OCI-LY1 (cell line): ENCODE measurements at regions not wholly inside any gene's neighbourhood (a gene's known extent, or its start where the extent isn't known, plus 50 kb on each side); places are given as distances from the start of the nearest gene placed in this dataset.

Experiments used
- CTCF ChIP-seq: fragments of 200-600 bp; sonication (generic), shearing (Covaris generic); IDR thresholded peaks from 2 replicates; pipeline ENCODE4 v1.5.1; 2017; ENCODE audit warnings: mild to moderate bottlenecking, antibody characterized with exemption, low read length, moderate library complexity, mixed read lengths
- EZH2 ChIP-seq: fragments of 200-600 bp; sonication (generic), shearing (Covaris generic); IDR thresholded peaks from 2 replicates; pipeline ENCODE4 v1.8.0; 2017; ENCODE audit warnings: borderline replicate concordance, mixed run types, mild to moderate bottlenecking, antibody characterized with exemption, low read length, moderate library complexity, mixed read lengths

DNA sequence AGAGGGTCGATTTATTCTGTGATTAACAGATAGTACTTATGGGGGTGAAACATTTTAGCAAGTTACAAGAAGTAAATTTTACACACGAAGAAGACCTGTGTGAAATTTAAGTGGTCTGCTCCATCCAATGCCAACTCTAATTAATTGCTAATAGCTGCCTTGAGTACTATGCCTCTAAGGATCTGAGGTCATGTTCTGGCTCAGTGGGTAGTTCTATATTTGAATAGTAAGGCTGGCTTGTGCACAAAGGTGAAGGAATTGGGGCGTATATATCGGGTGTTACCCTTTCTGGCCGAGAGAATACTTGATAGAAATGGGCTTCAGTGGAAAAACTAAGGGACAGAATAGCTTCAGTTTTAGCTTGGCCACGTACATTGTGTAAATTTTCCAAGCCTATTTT lies 345.2 kb upstream of the ANKRD30A start:
- TF ChIP-seq CTCF (no peak), EZH2 (no peak)
